Memory B cell (primary cell): ENCODE measurements at regions not wholly inside any gene's neighbourhood (a gene's known extent, or its start where the extent isn't known, plus 50 kb on each side); places are given as distances from the start of the nearest gene placed in this dataset.

Experiments
- ATAC-seq: fragments of 150-1000 bp; cut with Tn5 transposase; 2 replicates; pipeline ENCODE4 v1.10.0; 2021; ENCODE audit warnings: low read depth, mild to moderate bottlenecking, moderate library complexity
- DNase-seq, 2 donors: peaks; one replicate each; pipeline ENCODE4 v3.0.0; 2022; ENCODE audit warnings: low spot score in 2 of 2
- H3K27ac Mint-ChIP-seq: one replicate; pipeline ENCODE4 v1.8.0; 2022; ENCODE audit warnings: mild to moderate bottlenecking, moderate library complexity, mixed read lengths
- H3K27me3 Mint-ChIP-seq: one replicate; pipeline ENCODE4 v1.8.0; 2022; ENCODE audit warnings: mixed read lengths
- H3K36me3 Mint-ChIP-seq: one replicate; pipeline ENCODE4 v1.8.0; 2022; ENCODE audit warnings: mild to moderate bottlenecking, mixed read lengths
- H3K4me1 Mint-ChIP-seq: one replicate; pipeline ENCODE4 v1.8.0; 2022; ENCODE audit warnings: mixed read lengths
- H3K4me3 Mint-ChIP-seq: one replicate; pipeline ENCODE4 v1.8.0; 2022; ENCODE audit warnings: mild to moderate bottlenecking, moderate library complexity, mixed read lengths
- H3K9me3 Mint-ChIP-seq: one replicate; pipeline ENCODE4 v1.8.0; 2022; ENCODE audit warnings: mixed read lengths

GRCh38 chr13:105952973-105953290 is 582.5 kb downstream of the EFNB2 start:
- no peak overlapping the region for H3K27ac Mint-ChIP-seq
- H3K36me3 Mint-ChIP-seq, result no peaks in the 10 kb centered on the region
- no peaks in the 10 kb centered on the region for H3K27me3 Mint-ChIP-seq
- peaks cover 4% of the 10 kb centered on the region for H3K9me3 Mint-ChIP-seq
- no peak for ATAC-seq
- no peak for DNase-seq
- no peak overlapping the region for H3K4me3 Mint-ChIP-seq
- H3K4me1 Mint-ChIP-seq, result no peaks in the 10 kb centered on the region

DNA sequence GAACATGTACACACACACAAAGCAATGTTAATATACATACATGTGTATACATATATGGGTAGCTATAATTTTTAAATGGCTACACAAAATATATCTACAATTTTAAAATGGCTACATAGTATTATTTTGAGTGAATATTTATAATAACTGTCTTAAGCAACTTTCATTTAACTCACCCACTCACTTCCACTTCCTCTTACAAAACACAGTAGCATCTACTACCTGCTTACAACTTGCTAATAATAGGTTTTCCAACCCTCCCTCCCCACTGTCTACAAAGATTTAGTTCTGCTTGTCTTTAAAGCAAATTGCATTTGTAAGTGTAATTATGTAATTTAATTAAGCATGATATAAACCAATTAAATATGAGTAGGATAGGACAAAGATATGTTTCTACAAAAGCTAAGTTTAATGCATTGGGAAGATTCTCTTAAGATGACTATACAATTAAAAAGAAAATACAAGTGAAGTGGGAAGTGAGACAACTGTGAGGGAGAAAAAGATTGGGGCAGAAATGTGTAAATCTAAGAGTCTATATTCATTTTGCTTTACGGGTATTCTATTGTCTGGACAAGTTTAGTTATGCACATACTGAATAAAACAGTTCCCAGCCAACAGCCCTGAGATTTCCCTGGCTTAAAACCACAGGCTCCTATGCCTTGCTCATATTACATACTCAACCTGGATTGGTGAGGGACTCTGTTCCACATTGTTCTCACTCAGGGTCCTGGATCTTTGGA is 583.1 kb downstream of the EFNB2 start:
- Mint-ChIP-seq H3K36me3 (no peaks in the 10 kb centered on the region), H3K4me3 (no peak overlapping the region), H3K9me3 (peaks cover 4% of the 10 kb centered on the region), H3K27me3 (no peaks in the 10 kb centered on the region), H3K27ac (no peak overlapping the region), H3K4me1 (no peaks in the 10 kb centered on the region)
- DNase-seq (no peak), ATAC-seq (no peak)

- Mint-ChIP-seq H3K27me3 (no peaks in the 10 kb centered on the region), H3K27ac (no peak overlapping the region), H3K36me3 (no peaks in the 10 kb centered on the region), H3K4me3 (no peak overlapping the region), H3K9me3 (no peaks in the 10 kb centered on the region), H3K4me1 (no peaks in the 10 kb centered on the region)
- ATAC-seq, result no peak
- DNase-seq, result no peak
Observed at GRCh38 chr13:105948143-105948542, 587.3 kb downstream of the EFNB2 start.

DNA sequence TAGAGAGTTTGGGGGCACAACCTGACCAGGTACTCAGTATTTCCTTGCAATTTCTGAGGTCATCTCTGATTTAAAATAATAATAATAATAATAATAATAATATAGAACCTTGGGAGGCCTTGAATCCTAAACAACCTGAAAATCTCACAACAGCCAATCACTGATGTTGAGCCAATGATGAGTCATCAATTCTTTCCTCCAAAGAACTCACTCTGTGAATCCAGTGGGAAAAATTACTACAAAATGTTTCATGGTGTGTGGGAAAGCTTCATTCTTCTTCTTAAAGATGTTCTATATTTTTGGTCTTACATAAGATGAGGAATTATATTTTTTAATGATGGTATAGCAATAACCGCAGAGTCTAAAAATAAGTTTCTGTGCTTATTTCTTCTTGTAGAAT is 594.6 kb downstream of the EFNB2 start:
- Mint-ChIP-seq H3K36me3 (no peaks in the 10 kb centered on the region), H3K9me3 (peaks cover 1% of the 10 kb centered on the region), H3K27ac (no peak overlapping the region), H3K4me1 (no peaks in the 10 kb centered on the region), H3K4me3 (no peak overlapping the region), H3K27me3 (no peaks in the 10 kb centered on the region)
- DNase-seq, result no peak
- no peak for ATAC-seq

- no peaks in the 10 kb centered on the region for H3K36me3 Mint-ChIP-seq
- H3K9me3 Mint-ChIP-seq, result peaks cover 1% of the 10 kb centered on the region
- H3K27me3 Mint-ChIP-seq, result no peaks in the 10 kb centered on the region
- no peak overlapping the region for H3K27ac Mint-ChIP-seq
- no peak for ATAC-seq
- H3K4me3 Mint-ChIP-seq, result no peak overlapping the region
- H3K4me1 Mint-ChIP-seq, result no peaks in the 10 kb centered on the region
- DNase-seq, result no peak
Observed at GRCh38 chr13:105937451-105937850, 598.0 kb downstream of the EFNB2 start.

DNA sequence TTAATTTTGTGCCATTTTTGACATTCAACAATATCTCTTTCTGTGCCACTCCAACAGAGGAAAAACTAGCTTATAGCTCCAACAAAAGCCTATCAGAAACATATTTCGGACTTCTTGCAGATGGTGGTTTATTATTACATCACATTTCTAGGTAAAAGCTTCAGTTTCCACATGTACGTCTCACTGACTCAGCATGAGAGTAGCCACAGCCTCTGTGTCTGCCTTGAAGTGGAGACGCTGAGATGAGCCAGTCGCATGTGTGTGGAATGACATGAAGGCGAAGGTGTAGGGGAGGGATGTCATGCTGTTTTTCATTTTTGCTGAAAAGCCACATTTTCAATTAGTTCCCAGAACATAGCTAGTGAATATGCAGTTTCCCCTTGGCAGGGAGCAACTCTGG is 598.6 kb downstream of the EFNB2 start:
- DNase-seq (no peak), ATAC-seq (no peak)
- Mint-ChIP-seq H3K4me1 (no peaks in the 10 kb centered on the region), H3K36me3 (no peaks in the 10 kb centered on the region), H3K9me3 (peaks cover 1% of the 10 kb centered on the region), H3K4me3 (no peak overlapping the region), H3K27ac (no peak overlapping the region), H3K27me3 (no peaks in the 10 kb centered on the region)

- Mint-ChIP-seq H3K4me3 (no peak overlapping the region), H3K9me3 (no peaks in the 10 kb centered on the region), H3K4me1 (no peaks in the 10 kb centered on the region), H3K27me3 (no peaks in the 10 kb centered on the region), H3K27ac (no peak overlapping the region), H3K36me3 (no peaks in the 10 kb centered on the region)
- no peak for DNase-seq
- no peak for ATAC-seq
Observed at GRCh38 chr13:105929505-105929904, 606.0 kb downstream of the EFNB2 start.

DNA sequence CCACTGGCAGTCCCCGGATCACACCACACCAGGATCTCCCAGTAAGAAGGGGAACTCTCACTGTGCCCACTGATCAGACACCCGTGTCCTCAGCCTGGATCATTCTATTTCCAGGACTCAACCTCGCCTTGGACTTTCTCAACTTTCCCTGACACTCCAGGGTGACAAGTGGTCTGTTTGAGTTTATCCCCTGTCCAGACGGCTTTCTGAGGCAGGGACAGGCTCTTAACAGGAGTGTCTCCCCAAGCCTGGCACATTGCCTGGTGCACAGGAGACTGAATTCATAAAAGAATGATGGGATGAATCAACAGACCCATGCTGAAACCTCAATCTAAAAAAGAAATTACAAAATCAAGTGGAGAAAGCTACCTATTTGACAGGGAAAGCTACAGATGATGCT is 606.6 kb downstream of the EFNB2 start:
- ATAC-seq (no peak), DNase-seq (no peak)
- H3K4me1 Mint-ChIP-seq, result no peaks in the 10 kb centered on the region
- no peak overlapping the region for H3K27ac Mint-ChIP-seq
- H3K9me3 Mint-ChIP-seq, result no peaks in the 10 kb centered on the region
- H3K27me3 Mint-ChIP-seq, result no peaks in the 10 kb centered on the region
- no peaks in the 10 kb centered on the region for H3K36me3 Mint-ChIP-seq
- H3K4me3 Mint-ChIP-seq, result no peak overlapping the region

DNA sequence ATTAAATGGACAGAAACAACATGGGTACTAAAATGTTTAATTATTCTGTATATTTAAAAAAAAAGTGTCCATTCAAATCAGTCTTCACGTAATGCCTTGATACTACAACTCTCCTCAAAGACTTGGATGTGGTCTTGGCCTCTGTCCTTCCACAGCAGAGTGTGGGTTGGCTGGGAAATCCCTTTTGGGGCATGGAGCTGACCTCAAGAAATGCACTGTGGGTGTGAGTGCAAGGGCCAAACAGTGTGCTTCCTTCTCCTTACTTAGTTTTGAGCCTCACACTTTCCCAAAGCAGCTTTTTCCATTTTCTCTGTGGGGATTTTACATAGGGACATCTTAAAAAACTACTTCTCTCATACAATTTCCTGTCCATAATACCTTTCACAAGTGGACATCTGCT is 607.4 kb downstream of the EFNB2 start:
- DNase-seq, result no peak
- no peaks in the 10 kb centered on the region for H3K27me3 Mint-ChIP-seq
- H3K4me3 Mint-ChIP-seq, result no peak overlapping the region
- no peaks in the 10 kb centered on the region for H3K36me3 Mint-ChIP-seq
- H3K4me1 Mint-ChIP-seq, result no peaks in the 10 kb centered on the region
- H3K27ac Mint-ChIP-seq, result no peak overlapping the region
- no peak for ATAC-seq
- H3K9me3 Mint-ChIP-seq, result peaks cover 3% of the 10 kb centered on the region

DNA sequence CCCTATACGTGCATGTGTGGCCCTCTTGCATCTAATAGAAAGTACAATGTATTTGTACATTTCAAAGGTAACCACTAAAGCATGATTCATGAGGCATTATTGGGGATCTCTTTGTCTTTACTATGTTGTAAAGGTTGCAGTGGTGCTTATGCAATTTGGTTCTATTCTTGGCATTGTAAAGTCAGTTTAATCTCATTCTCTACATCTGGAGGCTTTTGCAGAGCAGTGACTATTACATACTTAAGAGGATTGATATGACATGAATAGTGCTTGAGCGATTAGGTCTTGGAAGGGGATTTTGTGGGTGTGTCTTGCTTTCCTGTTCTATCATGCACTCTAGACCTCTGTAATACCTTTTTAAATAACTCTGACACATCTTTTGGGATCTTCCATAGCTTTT is 610.0 kb downstream of the EFNB2 start:
- H3K4me1 Mint-ChIP-seq, result no peaks in the 10 kb centered on the region
- H3K27me3 Mint-ChIP-seq, result no peaks in the 10 kb centered on the region
- DNase-seq (no peak), ATAC-seq (no peak)
- H3K36me3 Mint-ChIP-seq, result no peaks in the 10 kb centered on the region
- H3K9me3 Mint-ChIP-seq, result peaks cover 3% of the 10 kb centered on the region
- no peak overlapping the region for H3K27ac Mint-ChIP-seq
- no peak overlapping the region for H3K4me3 Mint-ChIP-seq

DNA sequence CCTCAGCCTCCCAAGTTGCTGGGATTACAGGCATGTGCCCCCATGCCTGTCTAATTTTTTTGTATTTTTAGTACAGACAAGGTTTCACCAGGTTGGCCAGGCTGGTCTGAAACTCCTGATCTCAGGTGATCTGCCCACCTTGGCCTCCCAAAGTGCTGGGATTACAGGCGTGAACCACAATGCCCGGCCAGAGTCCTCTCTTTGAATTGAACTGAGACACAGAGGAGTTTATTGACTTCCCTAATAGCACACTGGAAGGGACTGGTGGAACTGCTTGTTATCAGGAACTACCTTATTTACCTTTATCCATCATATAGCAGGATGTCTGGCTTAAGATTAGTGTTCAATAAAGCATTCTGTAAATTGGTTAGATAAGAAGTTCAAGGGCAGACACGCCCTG is 613.8 kb downstream of the EFNB2 start:
- Mint-ChIP-seq H3K27ac (no peak overlapping the region), H3K4me1 (no peaks in the 10 kb centered on the region), H3K4me3 (no peak overlapping the region), H3K36me3 (no peaks in the 10 kb centered on the region), H3K27me3 (no peaks in the 10 kb centered on the region), H3K9me3 (peaks cover 5% of the 10 kb centered on the region)
- ATAC-seq (no peak), DNase-seq (no peak)

DNA sequence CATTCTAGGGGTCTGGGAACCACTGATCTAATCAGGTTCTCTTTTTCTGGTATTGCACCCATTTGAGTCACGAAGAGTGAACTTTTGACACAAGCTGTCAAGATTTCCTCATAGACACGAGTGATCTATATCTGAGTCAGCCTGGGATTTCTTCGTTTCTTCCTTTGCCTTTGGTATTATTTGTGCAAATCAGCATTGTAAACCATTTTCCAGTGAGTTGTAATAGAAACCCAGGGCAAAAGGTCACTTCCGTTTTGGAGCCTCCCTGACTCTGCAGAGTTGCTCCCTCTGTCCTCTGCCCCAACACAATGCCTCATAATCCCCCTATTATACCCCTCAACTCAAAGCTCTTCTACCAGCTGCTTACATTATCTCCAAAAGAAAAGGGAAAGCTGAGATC is 615.1 kb downstream of the EFNB2 start:
- ATAC-seq (no peak), DNase-seq (no peak)
- H3K4me1 Mint-ChIP-seq, result no peaks in the 10 kb centered on the region
- no peaks in the 10 kb centered on the region for H3K36me3 Mint-ChIP-seq
- H3K27ac Mint-ChIP-seq, result no peak overlapping the region
- H3K4me3 Mint-ChIP-seq, result no peak overlapping the region
- no peaks in the 10 kb centered on the region for H3K27me3 Mint-ChIP-seq
- peaks cover 7% of the 10 kb centered on the region for H3K9me3 Mint-ChIP-seq

- H3K4me1 Mint-ChIP-seq, result no peaks in the 10 kb centered on the region
Observed at GRCh38 chr13:105918842-105919741, 616.4 kb downstream of the EFNB2 start.

DNA sequence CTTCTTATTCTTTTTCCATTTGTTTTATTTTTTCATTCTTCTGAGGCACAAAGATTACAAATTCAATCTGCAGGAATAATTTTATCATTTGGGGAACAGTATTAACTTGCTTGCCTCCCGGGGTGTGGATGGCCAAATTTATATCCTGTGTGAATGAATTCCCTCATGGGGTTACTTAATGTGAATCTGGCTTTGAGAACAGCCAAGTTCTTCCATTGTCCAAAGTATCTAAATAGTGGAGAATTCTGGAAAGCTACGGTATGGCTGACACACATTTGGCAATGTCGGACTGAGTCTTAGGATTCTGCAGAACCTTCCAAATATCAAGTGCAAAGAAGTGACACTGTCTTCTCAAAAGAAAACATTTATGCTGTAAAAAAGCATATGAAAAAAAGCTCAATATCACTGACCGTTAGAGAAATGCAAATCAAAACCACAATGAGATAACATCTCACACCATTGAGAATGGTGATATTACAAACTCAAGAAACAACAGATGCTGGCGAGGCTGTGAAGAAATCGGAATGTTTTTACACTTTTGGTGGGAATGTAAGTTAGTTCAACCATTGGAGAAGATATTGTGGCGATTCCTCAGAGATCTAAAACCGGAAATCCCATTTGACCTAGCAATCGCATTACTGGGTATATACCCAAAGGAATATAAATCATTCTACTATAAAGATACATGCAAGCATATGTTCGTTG is 620.2 kb downstream of the EFNB2 start:
- no peak overlapping the region for H3K4me3 Mint-ChIP-seq

More at GRCh38 chr13:105918842-105919741, 616.4 kb downstream of the EFNB2 start:
- no peaks in the 10 kb centered on the region for H3K36me3 Mint-ChIP-seq
- H3K9me3 Mint-ChIP-seq, result peaks cover 7% of the 10 kb centered on the region
- DNase-seq, result no peak
- no peak for ATAC-seq
- H3K27me3 Mint-ChIP-seq, result no peaks in the 10 kb centered on the region
- no peak overlapping the region for H3K4me3 Mint-ChIP-seq
- H3K27ac Mint-ChIP-seq, result no peak overlapping the region

More for the DNA sequence above, 620.2 kb downstream of the EFNB2 start:
- ATAC-seq, result no peak
- peaks cover 3% of the 10 kb centered on the region for H3K9me3 Mint-ChIP-seq
- DNase-seq, result no peak
- H3K4me1 Mint-ChIP-seq, result no peaks in the 10 kb centered on the region
- H3K36me3 Mint-ChIP-seq, result no peaks in the 10 kb centered on the region
- H3K27ac Mint-ChIP-seq, result no peak overlapping the region
- no peaks in the 10 kb centered on the region for H3K27me3 Mint-ChIP-seq
